ENCODE measurements at regions not wholly inside any gene's neighbourhood (a gene's known extent, or its start where the extent isn't known, plus 50 kb on each side); places are given as distances from the start of the nearest gene placed in this dataset.
"Not testable (repeated sequence)": the region's sequence is repeated elsewhere in the genome, so short reads cannot be mapped to it uniquely, and the experiment has no call there.

GRCh38 chr18:54466248-54467005 lies 108.7 kb downstream of the C18orf54 start:
- Histone ChIP-seq H4K20me1 (ENCODE audit: insufficient read depth, low read depth, low read length) (no peaks in the 10 kb centered on the region), H3K9me3 (ENCODE audit: low read length) (no peaks in the 10 kb centered on the region; the same call in 1 of the 2 replicates), H3K36me3 (ENCODE audit: insufficient read depth, low read length) (no peaks in the 10 kb centered on the region), H3K4me1 (ENCODE audit: low read length) (peaks cover 5% of the 10 kb centered on the region; the same call in 1 of the 2 replicates), H3K27me3 (ENCODE audit: low read length) (no peaks in the 10 kb centered on the region), H3K9me2 (replicated peaks; ENCODE audit: insufficient read depth, low read length) (no peaks in the 10 kb centered on the region), H3K4me3 (ENCODE audit: low read length) (no peak overlapping the region), H3K4me2 (ENCODE audit: low read depth, low read length, poor library complexity, severe bottlenecking) (peak overlapping the region; percentile 2), H3K9ac (ENCODE audit: low read length) (no peak overlapping the region), H3K79me2 (ENCODE audit: low read length) (no peaks in the 10 kb centered on the region), H2AFZ (ENCODE audit: low read length) (peak overlapping the region; percentile 6), H3K27ac (ENCODE audit: low read length) (no peak overlapping the region)
- DNase-seq, result no peak

- no peaks in the 10 kb centered on the region for H3K9me3 ChIP-seq (ENCODE audit: low read length)
- no peaks in the 10 kb centered on the region for H3K36me3 ChIP-seq (ENCODE audit: insufficient read depth, low read length)
- H3K4me3 ChIP-seq (ENCODE audit: low read length), result no peak overlapping the region
- no peaks in the 10 kb centered on the region for H3K9me2 ChIP-seq (replicated peaks; ENCODE audit: insufficient read depth, low read length)
- peaks cover 13% of the 10 kb centered on the region for H3K4me1 ChIP-seq (ENCODE audit: low read length)
- H3K4me2 ChIP-seq (ENCODE audit: low read depth, low read length, poor library complexity, severe bottlenecking), result no peak overlapping the region
- H3K27ac ChIP-seq (ENCODE audit: low read length), result no peak overlapping the region
- no peaks in the 10 kb centered on the region for H3K27me3 ChIP-seq (ENCODE audit: low read length)
- H3K9ac ChIP-seq (ENCODE audit: low read length), result no peak overlapping the region
- peak; percentile 57 for DNase-seq
- H2AFZ ChIP-seq (ENCODE audit: low read length), result no peak overlapping the region
- no peaks in the 10 kb centered on the region for H4K20me1 ChIP-seq (ENCODE audit: insufficient read depth, low read depth, low read length)
- H3K79me2 ChIP-seq (ENCODE audit: low read length), result no peaks in the 10 kb centered on the region
Observed at GRCh38 chr18:54479365-54479764, 111.7 kb upstream of the DYNAP start.

- no peak for DNase-seq
- no peaks in the 10 kb centered on the region for H4K20me1 ChIP-seq (ENCODE audit: insufficient read depth, low read depth, low read length)
- H3K4me3 ChIP-seq (ENCODE audit: low read length), result no peak overlapping the region
- no peaks in the 10 kb centered on the region for H3K27me3 ChIP-seq (ENCODE audit: low read length)
- H3K4me2 ChIP-seq (ENCODE audit: low read depth, low read length, poor library complexity, severe bottlenecking), result no peak overlapping the region
- no peaks in the 10 kb centered on the region for H3K9me2 ChIP-seq (replicated peaks; ENCODE audit: insufficient read depth, low read length)
- no peak overlapping the region for H3K27ac ChIP-seq (ENCODE audit: low read length)
- no peaks in the 10 kb centered on the region for H3K79me2 ChIP-seq (ENCODE audit: low read length)
- H3K36me3 ChIP-seq (ENCODE audit: insufficient read depth, low read length), result no peaks in the 10 kb centered on the region
- H3K9me3 ChIP-seq (ENCODE audit: low read length), result no peaks in the 10 kb centered on the region
- peak overlapping the region; percentile 57; the same call in 1 of the 2 replicates for H2AFZ ChIP-seq (ENCODE audit: low read length)
- peaks cover 13% of the 10 kb centered on the region for H3K4me1 ChIP-seq (ENCODE audit: low read length)
- no peak overlapping the region for H3K9ac ChIP-seq (ENCODE audit: low read length)
Observed at GRCh38 chr18:54480616-54481015, 110.4 kb upstream of the DYNAP start.

- Histone ChIP-seq H3K4me1 (ENCODE audit: low read length) (peaks cover 72% of the 10 kb centered on the region), H3K4me2 (ENCODE audit: low read depth, low read length, poor library complexity, severe bottlenecking) (peak overlapping the region; percentile 69), H3K9ac (ENCODE audit: low read length) (peak overlapping the region; percentile 28), H3K27ac (ENCODE audit: low read length) (peak overlapping the region; percentile 96), H2AFZ (ENCODE audit: low read length) (0 out of 2 replicates have a peak overlapping the region, but pooled peaks have one; percentile 2), H3K4me3 (ENCODE audit: low read length) (peak overlapping the region; percentile 31; the same call in 1 of the 2 replicates)
- H3K9me3 ChIP-seq (ENCODE audit: low read length); H3K36me3 ChIP-seq (ENCODE audit: insufficient read depth, low read length); H4K20me1 ChIP-seq (ENCODE audit: insufficient read depth, low read depth, low read length); H3K9me2 ChIP-seq (replicated peaks; ENCODE audit: insufficient read depth, low read length); H3K79me2 ChIP-seq (ENCODE audit: low read length); H3K27me3 ChIP-seq (ENCODE audit: low read length): not testable (repeated sequence)
- peak; percentile 80 for DNase-seq
Observed at GRCh38 chr18:54502451-54502850, 88.6 kb upstream of the DYNAP start.

- Histone ChIP-seq H3K4me1 (ENCODE audit: low read length) (peaks cover 66% of the 10 kb centered on the region), H3K27ac (ENCODE audit: low read length) (peak overlapping the region; percentile 96), H3K79me2 (ENCODE audit: low read length) (no peaks in the 10 kb centered on the region), H3K36me3 (ENCODE audit: insufficient read depth, low read length) (no peaks in the 10 kb centered on the region), H3K9me3 (ENCODE audit: low read length) (no peaks in the 10 kb centered on the region), H4K20me1 (ENCODE audit: insufficient read depth, low read depth, low read length) (no peaks in the 10 kb centered on the region), H3K4me3 (ENCODE audit: low read length) (peak overlapping the region; percentile 31), H3K27me3 (ENCODE audit: low read length) (no peaks in the 10 kb centered on the region), H3K4me2 (ENCODE audit: low read depth, low read length, poor library complexity, severe bottlenecking) (peak overlapping the region; percentile 69), H3K9ac (ENCODE audit: low read length) (peak overlapping the region; percentile 28), H3K9me2 (replicated peaks; ENCODE audit: insufficient read depth, low read length) (no peaks in the 10 kb centered on the region), H2AFZ (ENCODE audit: low read length) (0 out of 2 replicates have a peak overlapping the region, but pooled peaks have one; percentile 2)
- no peak for DNase-seq
Observed at GRCh38 chr18:54503131-54503894, 87.7 kb upstream of the DYNAP start.

- Histone ChIP-seq H3K9ac (ENCODE audit: low read length) (peak overlapping the region; percentile 63), H3K79me2 (ENCODE audit: low read length) (no peaks in the 10 kb centered on the region), H3K36me3 (ENCODE audit: insufficient read depth, low read length) (no peaks in the 10 kb centered on the region; the same call in 1 of the 2 replicates), H3K4me2 (ENCODE audit: low read depth, low read length, poor library complexity, severe bottlenecking) (peak overlapping the region; percentile 77), H2AFZ (ENCODE audit: low read length) (peak overlapping the region; percentile 84), H3K9me2 (replicated peaks; ENCODE audit: insufficient read depth, low read length) (no peaks in the 10 kb centered on the region), H4K20me1 (ENCODE audit: insufficient read depth, low read depth, low read length) (no peaks in the 10 kb centered on the region), H3K27ac (ENCODE audit: low read length) (peak overlapping the region; percentile 96), H3K4me1 (ENCODE audit: low read length) (peaks cover 65% of the 10 kb centered on the region), H3K4me3 (ENCODE audit: low read length) (peak overlapping the region; percentile 42; the same call in 1 of the 2 replicates), H3K9me3 (ENCODE audit: low read length) (no peaks in the 10 kb centered on the region), H3K27me3 (ENCODE audit: low read length) (no peaks in the 10 kb centered on the region)
- peak; percentile 86 for DNase-seq
Observed at GRCh38 chr18:54506516-54507261, 84.4 kb upstream of the DYNAP start.

- Histone ChIP-seq H2AFZ (ENCODE audit: low read length) (no peak overlapping the region), H3K27ac (ENCODE audit: low read length) (no peak overlapping the region), H3K27me3 (ENCODE audit: low read length) (no peaks in the 10 kb centered on the region), H3K9ac (ENCODE audit: low read length) (no peak overlapping the region), H3K79me2 (ENCODE audit: low read length) (no peaks in the 10 kb centered on the region), H3K4me3 (ENCODE audit: low read length) (no peak overlapping the region), H3K4me2 (ENCODE audit: low read depth, low read length, poor library complexity, severe bottlenecking) (no peak overlapping the region), H3K9me3 (ENCODE audit: low read length) (no peaks in the 10 kb centered on the region), H4K20me1 (ENCODE audit: insufficient read depth, low read depth, low read length) (no peaks in the 10 kb centered on the region), H3K9me2 (replicated peaks; ENCODE audit: insufficient read depth, low read length) (no peaks in the 10 kb centered on the region), H3K4me1 (ENCODE audit: low read length) (peaks cover 34% of the 10 kb centered on the region), H3K36me3 (ENCODE audit: insufficient read depth, low read length) (no peaks in the 10 kb centered on the region; the same call in 1 of the 2 replicates)
- no peak for DNase-seq
Observed at GRCh38 chr18:54509793-54510192, 81.3 kb upstream of the DYNAP start.

Data from Karpas-422 (cell line).